ENCODE measurements at regions not wholly inside any gene's neighbourhood (a gene's known extent, or its start where the extent isn't known, plus 50 kb on each side); places are given as distances from the start of the nearest gene placed in this dataset.

- POLR2A ChIA-PET, result no interaction called here
- no peaks in the 10 kb centered on the region for H3K4me1 ChIP-seq (replicated peaks in 1 of 2; ENCODE audit: control insufficient read depth in 2 of 2, insufficient read depth in 2 of 2, low read length in 2 of 2)
- no peaks in the 10 kb centered on the region for H3K79me2 ChIP-seq (ENCODE audit: control insufficient read depth, insufficient read depth, low read length)
- H2AFZ ChIP-seq (ENCODE audit: low read depth, low read length), result no peak overlapping the region
- H3K27me3 ChIP-seq (ENCODE audit: control insufficient read depth in 2 of 2, insufficient read depth in 2 of 2, low read length in 2 of 2), result no peaks in the 10 kb centered on the region
- no peak overlapping the region for H3K4me3 ChIP-seq
- 0% methylated on average over 5 of the region's 5 CpGs for WGBS (ENCODE audit: insufficient coverage, low coverage, missing lambda C conversion rate)
- in situ Hi-C loops (cut with MboI), result no loop called here
- no peaks in the 10 kb centered on the region for H3K9me3 ChIP-seq (replicated peaks; ENCODE audit: control insufficient read depth, insufficient read depth, low read depth, low read length)
- no TSS peak for BruUV-seq (replicated peaks)
- CTCF ChIA-PET (ENCODE audit: low intra/inter-chr PET ratio), result no interaction called here
- no peak overlapping the region for H3K4me2 ChIP-seq (ENCODE audit: insufficient read depth, low read length)
- H3K9ac ChIP-seq (ENCODE audit: insufficient read depth in 1 of 2, low read depth in 2 of 2, low read length in 2 of 2), result no peak overlapping the region
- no peak overlapping the region for H3K27ac ChIP-seq (ENCODE audit: extremely low read depth, low read depth, low read length)
- no peak for ATAC-seq
- no peaks in the 10 kb centered on the region for H3K36me3 ChIP-seq (ENCODE audit: control insufficient read depth, insufficient read depth, low read length)
- DNase-seq (ENCODE audit: extremely low read depth in 1 of 4, low spot score in 3 of 4), result no peak
- no peaks in the 10 kb centered on the region for H3K9me1 ChIP-seq (ENCODE audit: control insufficient read depth, insufficient read depth, low read length)
- FAIRE-seq, result no peak
- H4K20me1 ChIP-seq (replicated peaks; ENCODE audit: control insufficient read depth, insufficient read depth, low read length), result no peaks in the 10 kb centered on the region
- intact Hi-C loops (cut with micrococcal nuclease), result no loop called here
- TF ChIP-seq HDAC3 (IDR thresholded peaks at IDR 0.05; ENCODE audit: borderline replicate concordance, partially characterized antibody) (no peak), ZNF253 (CRISPR knock-in tag; conservative IDR thresholded peaks at IDR 0.05) (no peak), XRCC4 (IDR thresholded peaks at IDR 0.05; ENCODE audit: extremely low read depth, insufficient read depth, insufficient read length) (no peak), FOXK2 (conservative IDR thresholded peaks at IDR 0.05 in 1 of 2, IDR thresholded peaks at IDR 0.05 in 1 of 2; ENCODE audit: low read depth in 2 of 2) (no peak), ZBTB7A (IDR thresholded peaks at IDR 0.05; ENCODE audit: borderline replicate concordance, control insufficient read depth, low read depth, low read length) (no peak), ILF3 (IDR thresholded peaks at IDR 0.05; ENCODE audit: borderline replicate concordance) (no peak)
- TF ChIP-seq, protein P1, sequence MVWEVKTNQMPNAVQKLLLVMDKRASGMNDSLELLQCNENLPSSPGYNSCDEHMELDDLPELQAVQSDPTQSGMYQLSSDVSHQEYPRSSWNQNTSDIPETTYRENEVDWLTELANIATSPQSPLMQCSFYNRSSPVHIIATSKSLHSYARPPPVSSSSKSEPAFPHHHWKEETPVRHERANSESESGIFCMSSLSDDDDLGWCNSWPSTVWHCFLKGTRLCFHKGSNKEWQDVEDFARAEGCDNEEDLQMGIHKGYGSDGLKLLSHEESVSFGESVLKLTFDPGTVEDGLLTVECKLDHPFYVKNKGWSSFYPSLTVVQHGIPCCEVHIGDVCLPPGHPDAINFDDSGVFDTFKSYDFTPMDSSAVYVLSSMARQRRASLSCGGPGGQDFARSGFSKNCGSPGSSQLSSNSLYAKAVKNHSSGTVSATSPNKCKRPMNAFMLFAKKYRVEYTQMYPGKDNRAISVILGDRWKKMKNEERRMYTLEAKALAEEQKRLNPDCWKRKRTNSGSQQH (CRISPR knock-in tag; IDR thresholded peaks at IDR 0.05), result no peak
- TF ChIP-seq, protein P2, sequence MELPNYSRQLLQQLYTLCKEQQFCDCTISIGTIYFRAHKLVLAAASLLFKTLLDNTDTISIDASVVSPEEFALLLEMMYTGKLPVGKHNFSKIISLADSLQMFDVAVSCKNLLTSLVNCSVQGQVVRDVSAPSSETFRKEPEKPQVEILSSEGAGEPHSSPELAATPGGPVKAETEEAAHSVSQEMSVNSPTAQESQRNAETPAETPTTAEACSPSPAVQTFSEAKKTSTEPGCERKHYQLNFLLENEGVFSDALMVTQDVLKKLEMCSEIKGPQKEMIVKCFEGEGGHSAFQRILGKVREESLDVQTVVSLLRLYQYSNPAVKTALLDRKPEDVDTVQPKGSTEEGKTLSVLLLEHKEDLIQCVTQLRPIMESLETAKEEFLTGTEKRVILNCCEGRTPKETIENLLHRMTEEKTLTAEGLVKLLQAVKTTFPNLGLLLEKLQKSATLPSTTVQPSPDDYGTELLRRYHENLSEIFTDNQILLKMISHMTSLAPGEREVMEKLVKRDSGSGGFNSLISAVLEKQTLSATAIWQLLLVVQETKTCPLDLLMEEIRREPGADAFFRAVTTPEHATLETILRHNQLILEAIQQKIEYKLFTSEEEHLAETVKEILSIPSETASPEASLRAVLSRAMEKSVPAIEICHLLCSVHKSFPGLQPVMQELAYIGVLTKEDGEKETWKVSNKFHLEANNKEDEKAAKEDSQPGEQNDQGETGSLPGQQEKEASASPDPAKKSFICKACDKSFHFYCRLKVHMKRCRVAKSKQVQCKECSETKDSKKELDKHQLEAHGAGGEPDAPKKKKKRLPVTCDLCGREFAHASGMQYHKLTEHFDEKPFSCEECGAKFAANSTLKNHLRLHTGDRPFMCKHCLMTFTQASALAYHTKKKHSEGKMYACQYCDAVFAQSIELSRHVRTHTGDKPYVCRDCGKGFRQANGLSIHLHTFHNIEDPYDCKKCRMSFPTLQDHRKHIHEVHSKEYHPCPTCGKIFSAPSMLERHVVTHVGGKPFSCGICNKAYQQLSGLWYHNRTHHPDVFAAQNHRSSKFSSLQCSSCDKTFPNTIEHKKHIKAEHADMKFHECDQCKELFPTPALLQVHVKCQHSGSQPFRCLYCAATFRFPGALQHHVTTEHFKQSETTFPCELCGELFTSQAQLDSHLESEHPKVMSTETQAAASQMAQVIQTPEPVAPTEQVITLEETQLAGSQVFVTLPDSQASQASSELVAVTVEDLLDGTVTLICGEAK (IDR thresholded peaks at IDR 0.05), result no peak
- TF ChIP-seq, protein P2 (CRISPR knock-in tag; IDR thresholded peaks at IDR 0.05), result no peak
- TF ChIP-seq, protein P3, sequence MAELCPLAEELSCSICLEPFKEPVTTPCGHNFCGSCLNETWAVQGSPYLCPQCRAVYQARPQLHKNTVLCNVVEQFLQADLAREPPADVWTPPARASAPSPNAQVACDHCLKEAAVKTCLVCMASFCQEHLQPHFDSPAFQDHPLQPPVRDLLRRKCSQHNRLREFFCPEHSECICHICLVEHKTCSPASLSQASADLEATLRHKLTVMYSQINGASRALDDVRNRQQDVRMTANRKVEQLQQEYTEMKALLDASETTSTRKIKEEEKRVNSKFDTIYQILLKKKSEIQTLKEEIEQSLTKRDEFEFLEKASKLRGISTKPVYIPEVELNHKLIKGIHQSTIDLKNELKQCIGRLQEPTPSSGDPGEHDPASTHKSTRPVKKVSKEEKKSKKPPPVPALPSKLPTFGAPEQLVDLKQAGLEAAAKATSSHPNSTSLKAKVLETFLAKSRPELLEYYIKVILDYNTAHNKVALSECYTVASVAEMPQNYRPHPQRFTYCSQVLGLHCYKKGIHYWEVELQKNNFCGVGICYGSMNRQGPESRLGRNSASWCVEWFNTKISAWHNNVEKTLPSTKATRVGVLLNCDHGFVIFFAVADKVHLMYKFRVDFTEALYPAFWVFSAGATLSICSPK (IDR thresholded peaks at IDR 0.05; ENCODE audit: borderline replicate concordance), result no peak
- TF ChIP-seq, protein P4, sequence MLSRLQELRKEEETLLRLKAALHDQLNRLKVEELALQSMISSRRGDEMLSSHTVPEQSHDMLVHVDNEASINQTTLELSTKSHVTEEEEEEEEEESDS (CRISPR knock-in tag; IDR thresholded peaks at IDR 0.05), result no peak
Observed at GRCh38 chrX:5068550-5068949, 1160.1 kb downstream of the NLGN4X start.
